GM12878 (cell line): ENCODE measurements at regions not wholly inside any gene's neighbourhood (a gene's known extent, or its start where the extent isn't known, plus 50 kb on each side); places are given as distances from the start of the nearest gene placed in this dataset.

Experiments used
- ATAC-seq: fragments of 200-7000 bp; cut with Tn5 transposase; 3 replicates; pipeline ENCODE4 v1.9.1; 2020; ENCODE audit warnings: mild to moderate bottlenecking, moderate library complexity
- BruUV-seq: library from RNA; stranded (reverse); fragments of 400-500 nt; replicated peaks from 2 replicates; lab custom pipeline; 2021; lab: Mats Ljungman, UMichigan
- CTCF ChIA-PET: fragments of 300-600 bp; sonication (Branson Sonifier 250); formaldehyde crosslinking; extraction: SDS; loops from one replicate; lab custom pipeline; 2021; ENCODE audit warnings: inconsistent platforms; lab: Yijun Ruan, JAX
- POLR2A ChIA-PET: fragments of 350-600 bp; formaldehyde crosslinking; extraction: SDS; loops from one replicate; lab custom pipeline; 2021; ENCODE audit warnings: inconsistent platforms; lab: Charles Lee
- RAD21 ChIA-PET: fragments of 300-600 bp; sonication (Branson Sonifier 250); formaldehyde crosslinking; loops from one replicate; lab custom pipeline; 2023; ENCODE audit warnings: antibody characterized with exemption; ENCODE audit not compliant: unreplicated experiment; lab: Charles Lee
- SMC1A ChIA-PET: fragments of 300-600 bp; sonication (Branson Sonifier 250); formaldehyde crosslinking; loops from one replicate; lab custom pipeline; 2023; ENCODE audit not compliant: unreplicated experiment, uncharacterized antibody; lab: Charles Lee
- DNase-seq: peaks from one replicate; pipeline ENCODE4 v3.0.0-alpha.2; 2011; ENCODE audit warnings: low read depth, low spot score
- FAIRE-seq: peaks from 3 replicates; lab custom pipeline; 2011; peaks lifted over from hg19 to GRCh38; lab: Jason Lieb, UNC
- H2AFZ ChIP-seq: 2 replicates; pipeline ENCODE4 v1.6.0; 2011; ENCODE audit warnings: low read depth, low read length, control low read depth; ENCODE audit not compliant: control insufficient read depth
- H3K27ac ChIP-seq: 2 replicates; pipeline ENCODE4 v1.5.1; 2011; ENCODE audit warnings: control low read depth; ENCODE audit not compliant: control insufficient read depth, insufficient read depth
- H3K27me3 ChIP-seq, 2 experiments: replicated peaks in 1 of 2; 2 replicates each; pipeline versions ENCODE4 v1.6.0 to v1.6.1; 2011; ENCODE audit warnings: low read length in 1 of 2; ENCODE audit not compliant: control insufficient read depth in 2 of 2, insufficient read depth in 2 of 2
- H3K36me3 ChIP-seq, 2 experiments: 2 replicates each; pipeline ENCODE4 v1.5.1; 2011; ENCODE audit warnings: low read length in 1 of 2; ENCODE audit not compliant: control insufficient read depth in 2 of 2, insufficient read depth in 2 of 2
- H3K4me1 ChIP-seq: 2 replicates; pipeline ENCODE4 v1.6.1; 2011; ENCODE audit warnings: mild to moderate bottlenecking, low read length, moderate library complexity, mixed read lengths; ENCODE audit not compliant: control insufficient read depth, insufficient read depth
- H3K4me2 ChIP-seq: 2 replicates; pipeline ENCODE4 v1.6.0; 2011; ENCODE audit warnings: control low read depth; ENCODE audit not compliant: control insufficient read depth, insufficient read depth
- H3K4me3 ChIP-seq: fragments of 200-600 bp; sonication (generic); 2 replicates; pipeline ENCODE4 v1.5.1; 2016
- H3K79me2 ChIP-seq: 2 replicates; pipeline ENCODE4 v1.6.0; 2011; ENCODE audit warnings: low read length; ENCODE audit not compliant: control insufficient read depth, insufficient read depth
- H3K9ac ChIP-seq: 2 replicates; pipeline ENCODE4 v1.8.0; 2011; ENCODE audit warnings: low read length, control low read depth, mixed read lengths; ENCODE audit not compliant: control insufficient read depth, insufficient read depth
- H3K9me3 ChIP-seq: replicated peaks from 3 replicates; pipeline ENCODE4 v1.5.1; 2011; ENCODE audit warnings: mild to moderate bottlenecking, low read length; ENCODE audit not compliant: control insufficient read depth, insufficient read depth
- H4K20me1 ChIP-seq: 2 replicates; pipeline ENCODE4 v1.6.0; 2011; ENCODE audit not compliant: control insufficient read depth, insufficient read depth
- SREBF2 ChIP-seq: IDR thresholded peaks from 2 replicates; pipeline ENCODE4 v1.6.1; 2012; ENCODE audit warnings: mild to moderate bottlenecking, low read length
- ZNF622 ChIP-seq: fragments of 450-650 bp; IDR thresholded peaks from 2 replicates; pipeline ENCODE4 v1.6.1; 2017; ENCODE audit warnings: mild to moderate bottlenecking, inconsistent platforms
- WGBS: methylation state at CpG from one replicate; pipeline ENCODE4 v1.1.6; 2016; ENCODE audit warnings: low lambda C conversion rate; ENCODE audit not compliant: insufficient replicate concordance, insufficient coverage; ENCODE audit errors: missing lambda C conversion rate; 5-methylcytosine and 5-hydroxymethylcytosine counted together
- in situ Hi-C: fragments of 300-500 bp; cut with MboI; formaldehyde crosslinking; loops from 9 replicates; pipeline ENCODE4 v1.14.3; 2018; ENCODE audit warnings: mixed read lengths
- intact Hi-C: fragments of 100-400 bp; cut with micrococcal nuclease; formaldehyde crosslinking; loops from one replicate; pipeline ENCODE4 v1.14.2; 2022; ENCODE audit not compliant: unreplicated experiment
- TF ChIP-seq, protein P1 (sequence below), 3 experiments: IDR thresholded peaks in 2 of 3; conservative IDR thresholded peaks in 1 of 3; 2 replicates each; pipeline ENCODE4 v1.5.1; 2011; ENCODE audit warnings: low read depth in 3 of 3, low read length in 3 of 3, mild to moderate bottlenecking in 3 of 3, control low read depth in 2 of 3, moderate library complexity in 2 of 3, inconsistent platforms in 1 of 3, mixed read lengths in 1 of 3; ENCODE audit not compliant: control insufficient read depth in 2 of 3, insufficient read depth in 1 of 3; ENCODE audit errors: extremely low read depth in 1 of 3
- TF ChIP-seq, protein P2 (sequence below): IDR thresholded peaks from 2 replicates; pipeline ENCODE4 v1.6.1; 2012; ENCODE audit warnings: mild to moderate bottlenecking, low read depth, low read length
- TF ChIP-seq, protein P3 (sequence below): IDR thresholded peaks from 2 replicates; pipeline ENCODE4 v1.6.1; 2012; ENCODE audit warnings: low read length, inconsistent platforms
- TF ChIP-seq, protein P4 (sequence below): IDR thresholded peaks from 2 replicates; pipeline ENCODE4 v1.6.1; 2011; ENCODE audit warnings: mild to moderate bottlenecking, low read depth, low read length, moderate library complexity; ENCODE audit not compliant: insufficient replicate concordance
- TF ChIP-seq, protein P5 (sequence below): fragments of 450-650 bp; IDR thresholded peaks from 2 replicates; pipeline ENCODE4 v1.6.1; 2017; ENCODE audit warnings: mild to moderate bottlenecking

DNA sequence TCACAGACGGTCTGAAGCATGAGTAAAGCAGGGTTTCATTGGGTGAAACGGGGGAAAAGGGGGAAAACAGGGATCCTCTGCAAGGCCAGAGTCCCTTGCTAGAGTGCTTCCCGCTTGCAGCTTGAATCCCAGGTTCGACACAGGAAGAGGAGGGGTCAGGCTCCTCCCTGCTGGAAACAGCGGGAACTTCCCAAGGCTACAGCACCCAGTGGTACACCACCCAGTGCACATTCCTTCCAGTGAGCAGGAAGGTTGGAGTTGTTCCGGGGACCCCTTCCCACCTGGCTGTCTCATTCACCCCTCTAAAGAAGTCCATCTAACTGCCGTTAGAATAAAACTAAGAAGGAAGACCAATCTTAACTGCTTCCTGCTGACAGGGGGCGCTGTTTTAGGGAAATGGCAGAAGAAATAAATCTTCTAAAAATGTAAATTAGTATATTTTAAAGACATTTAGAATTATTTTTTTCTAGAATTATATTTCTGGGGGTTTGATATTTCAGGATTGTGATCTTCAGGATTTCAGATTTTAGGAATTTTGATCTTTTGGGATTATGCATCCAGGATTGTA lies 230.9 kb downstream of the RBM43 start:
- H4K20me1 ChIP-seq: no peaks in the 10 kb centered on the region
- no peaks in the 10 kb centered on the region for H3K4me1 ChIP-seq
- TF ChIP-seq, protein P1, sequence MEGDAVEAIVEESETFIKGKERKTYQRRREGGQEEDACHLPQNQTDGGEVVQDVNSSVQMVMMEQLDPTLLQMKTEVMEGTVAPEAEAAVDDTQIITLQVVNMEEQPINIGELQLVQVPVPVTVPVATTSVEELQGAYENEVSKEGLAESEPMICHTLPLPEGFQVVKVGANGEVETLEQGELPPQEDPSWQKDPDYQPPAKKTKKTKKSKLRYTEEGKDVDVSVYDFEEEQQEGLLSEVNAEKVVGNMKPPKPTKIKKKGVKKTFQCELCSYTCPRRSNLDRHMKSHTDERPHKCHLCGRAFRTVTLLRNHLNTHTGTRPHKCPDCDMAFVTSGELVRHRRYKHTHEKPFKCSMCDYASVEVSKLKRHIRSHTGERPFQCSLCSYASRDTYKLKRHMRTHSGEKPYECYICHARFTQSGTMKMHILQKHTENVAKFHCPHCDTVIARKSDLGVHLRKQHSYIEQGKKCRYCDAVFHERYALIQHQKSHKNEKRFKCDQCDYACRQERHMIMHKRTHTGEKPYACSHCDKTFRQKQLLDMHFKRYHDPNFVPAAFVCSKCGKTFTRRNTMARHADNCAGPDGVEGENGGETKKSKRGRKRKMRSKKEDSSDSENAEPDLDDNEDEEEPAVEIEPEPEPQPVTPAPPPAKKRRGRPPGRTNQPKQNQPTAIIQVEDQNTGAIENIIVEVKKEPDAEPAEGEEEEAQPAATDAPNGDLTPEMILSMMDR (IDR thresholded peaks at IDR 0.05 in 2 of 3, conservative IDR thresholded peaks at IDR 0.05 in 1 of 3; ENCODE audit: control insufficient read depth in 2 of 3, extremely low read depth in 1 of 3, insufficient read depth in 1 of 3, low read depth in 3 of 3, low read length in 3 of 3): 0 out of 6 replicates have a peak, but pooled peaks of 2 of the 3 experiments have one; percentile 8 to 20
- TF ChIP-seq, protein P2, sequence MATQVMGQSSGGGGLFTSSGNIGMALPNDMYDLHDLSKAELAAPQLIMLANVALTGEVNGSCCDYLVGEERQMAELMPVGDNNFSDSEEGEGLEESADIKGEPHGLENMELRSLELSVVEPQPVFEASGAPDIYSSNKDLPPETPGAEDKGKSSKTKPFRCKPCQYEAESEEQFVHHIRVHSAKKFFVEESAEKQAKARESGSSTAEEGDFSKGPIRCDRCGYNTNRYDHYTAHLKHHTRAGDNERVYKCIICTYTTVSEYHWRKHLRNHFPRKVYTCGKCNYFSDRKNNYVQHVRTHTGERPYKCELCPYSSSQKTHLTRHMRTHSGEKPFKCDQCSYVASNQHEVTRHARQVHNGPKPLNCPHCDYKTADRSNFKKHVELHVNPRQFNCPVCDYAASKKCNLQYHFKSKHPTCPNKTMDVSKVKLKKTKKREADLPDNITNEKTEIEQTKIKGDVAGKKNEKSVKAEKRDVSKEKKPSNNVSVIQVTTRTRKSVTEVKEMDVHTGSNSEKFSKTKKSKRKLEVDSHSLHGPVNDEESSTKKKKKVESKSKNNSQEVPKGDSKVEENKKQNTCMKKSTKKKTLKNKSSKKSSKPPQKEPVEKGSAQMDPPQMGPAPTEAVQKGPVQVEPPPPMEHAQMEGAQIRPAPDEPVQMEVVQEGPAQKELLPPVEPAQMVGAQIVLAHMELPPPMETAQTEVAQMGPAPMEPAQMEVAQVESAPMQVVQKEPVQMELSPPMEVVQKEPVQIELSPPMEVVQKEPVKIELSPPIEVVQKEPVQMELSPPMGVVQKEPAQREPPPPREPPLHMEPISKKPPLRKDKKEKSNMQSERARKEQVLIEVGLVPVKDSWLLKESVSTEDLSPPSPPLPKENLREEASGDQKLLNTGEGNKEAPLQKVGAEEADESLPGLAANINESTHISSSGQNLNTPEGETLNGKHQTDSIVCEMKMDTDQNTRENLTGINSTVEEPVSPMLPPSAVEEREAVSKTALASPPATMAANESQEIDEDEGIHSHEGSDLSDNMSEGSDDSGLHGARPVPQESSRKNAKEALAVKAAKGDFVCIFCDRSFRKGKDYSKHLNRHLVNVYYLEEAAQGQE: no peak
- TF ChIP-seq, protein P3, sequence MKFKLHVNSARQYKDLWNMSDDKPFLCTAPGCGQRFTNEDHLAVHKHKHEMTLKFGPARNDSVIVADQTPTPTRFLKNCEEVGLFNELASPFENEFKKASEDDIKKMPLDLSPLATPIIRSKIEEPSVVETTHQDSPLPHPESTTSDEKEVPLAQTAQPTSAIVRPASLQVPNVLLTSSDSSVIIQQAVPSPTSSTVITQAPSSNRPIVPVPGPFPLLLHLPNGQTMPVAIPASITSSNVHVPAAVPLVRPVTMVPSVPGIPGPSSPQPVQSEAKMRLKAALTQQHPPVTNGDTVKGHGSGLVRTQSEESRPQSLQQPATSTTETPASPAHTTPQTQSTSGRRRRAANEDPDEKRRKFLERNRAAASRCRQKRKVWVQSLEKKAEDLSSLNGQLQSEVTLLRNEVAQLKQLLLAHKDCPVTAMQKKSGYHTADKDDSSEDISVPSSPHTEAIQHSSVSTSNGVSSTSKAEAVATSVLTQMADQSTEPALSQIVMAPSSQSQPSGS: no peak
- TF ChIP-seq, protein P4, sequence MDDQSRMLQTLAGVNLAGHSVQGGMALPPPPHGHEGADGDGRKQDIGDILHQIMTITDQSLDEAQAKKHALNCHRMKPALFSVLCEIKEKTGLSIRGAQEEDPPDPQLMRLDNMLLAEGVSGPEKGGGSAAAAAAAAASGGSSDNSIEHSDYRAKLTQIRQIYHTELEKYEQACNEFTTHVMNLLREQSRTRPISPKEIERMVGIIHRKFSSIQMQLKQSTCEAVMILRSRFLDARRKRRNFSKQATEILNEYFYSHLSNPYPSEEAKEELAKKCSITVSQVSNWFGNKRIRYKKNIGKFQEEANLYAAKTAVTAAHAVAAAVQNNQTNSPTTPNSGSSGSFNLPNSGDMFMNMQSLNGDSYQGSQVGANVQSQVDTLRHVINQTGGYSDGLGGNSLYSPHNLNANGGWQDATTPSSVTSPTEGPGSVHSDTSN: no peak
- TF ChIP-seq ZNF622: no peak
- no peak for TF ChIP-seq SREBF2
- TF ChIP-seq, protein P5, sequence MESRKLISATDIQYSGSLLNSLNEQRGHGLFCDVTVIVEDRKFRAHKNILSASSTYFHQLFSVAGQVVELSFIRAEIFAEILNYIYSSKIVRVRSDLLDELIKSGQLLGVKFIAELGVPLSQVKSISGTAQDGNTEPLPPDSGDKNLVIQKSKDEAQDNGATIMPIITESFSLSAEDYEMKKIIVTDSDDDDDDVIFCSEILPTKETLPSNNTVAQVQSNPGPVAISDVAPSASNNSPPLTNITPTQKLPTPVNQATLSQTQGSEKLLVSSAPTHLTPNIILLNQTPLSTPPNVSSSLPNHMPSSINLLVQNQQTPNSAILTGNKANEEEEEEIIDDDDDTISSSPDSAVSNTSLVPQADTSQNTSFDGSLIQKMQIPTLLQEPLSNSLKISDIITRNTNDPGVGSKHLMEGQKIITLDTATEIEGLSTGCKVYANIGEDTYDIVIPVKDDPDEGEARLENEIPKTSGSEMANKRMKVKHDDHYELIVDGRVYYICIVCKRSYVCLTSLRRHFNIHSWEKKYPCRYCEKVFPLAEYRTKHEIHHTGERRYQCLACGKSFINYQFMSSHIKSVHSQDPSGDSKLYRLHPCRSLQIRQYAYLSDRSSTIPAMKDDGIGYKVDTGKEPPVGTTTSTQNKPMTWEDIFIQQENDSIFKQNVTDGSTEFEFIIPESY: no peak
- no TSS peak for BruUV-seq
- H3K27me3 ChIP-seq: no peaks in the 10 kb centered on the region
- RAD21 ChIA-PET: no interaction called here
- CTCF ChIA-PET: interaction anchor here (1.3 kb wide), 1 partner anchor 208 kb away, joined by 3 read pairs; no protein-coding TSS in a partner anchor
- no peaks in the 10 kb centered on the region for H3K9me3 ChIP-seq
- in situ Hi-C loops (no loop called here), intact Hi-C loops (no loop called here)
- ATAC-seq (no peak), FAIRE-seq (no peak), DNase-seq (no peak)
- no peaks in the 10 kb centered on the region for H3K36me3 ChIP-seq
- no peak overlapping the region for H3K4me2 ChIP-seq
- no peaks in the 10 kb centered on the region for H3K79me2 ChIP-seq
- 43% methylated on average over 8 of the region's 8 CpGs for WGBS
- H3K27ac ChIP-seq: no peak overlapping the region
- H3K4me3 ChIP-seq: no peak overlapping the region
- SMC1A ChIA-PET: interaction anchor here (0.8 kb wide), 1 partner anchor 11 kb away, joined by 3 read pairs; no protein-coding TSS in a partner anchor
- no peak overlapping the region for H2AFZ ChIP-seq
- no peak overlapping the region for H3K9ac ChIP-seq
- POLR2A ChIA-PET: no interaction called here
